ENCODE measurements at regions not wholly inside any gene's neighbourhood (a gene's known extent, or its start where the extent isn't known, plus 50 kb on each side); places are given as distances from the start of the nearest gene placed in this dataset.

DNA sequence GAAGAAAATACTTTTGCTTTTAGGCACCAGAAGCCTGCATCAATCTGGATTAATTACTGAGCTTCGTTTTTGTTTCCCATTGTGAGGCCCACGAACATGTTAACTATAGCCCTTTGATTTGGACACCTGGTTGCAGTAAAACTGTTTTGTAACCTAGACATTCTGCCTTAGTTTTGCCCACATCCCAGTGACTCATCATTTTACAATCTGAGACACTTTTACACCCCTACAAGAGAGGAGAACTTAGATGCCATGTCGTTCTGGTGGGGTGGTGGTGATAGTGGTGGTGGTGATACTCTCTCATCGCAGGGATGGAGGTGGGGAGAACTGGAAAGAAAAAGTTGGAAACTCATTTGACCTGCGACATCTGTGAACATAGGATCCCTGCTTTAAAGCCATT is 1257.2 kb downstream of the ADGRL3 start:
- no peak for DNase-seq (ENCODE audit: low read depth)
- H3K4me3 ChIP-seq (ENCODE audit: low read length), result no peak overlapping the region
- TF ChIP-seq, protein P1, sequence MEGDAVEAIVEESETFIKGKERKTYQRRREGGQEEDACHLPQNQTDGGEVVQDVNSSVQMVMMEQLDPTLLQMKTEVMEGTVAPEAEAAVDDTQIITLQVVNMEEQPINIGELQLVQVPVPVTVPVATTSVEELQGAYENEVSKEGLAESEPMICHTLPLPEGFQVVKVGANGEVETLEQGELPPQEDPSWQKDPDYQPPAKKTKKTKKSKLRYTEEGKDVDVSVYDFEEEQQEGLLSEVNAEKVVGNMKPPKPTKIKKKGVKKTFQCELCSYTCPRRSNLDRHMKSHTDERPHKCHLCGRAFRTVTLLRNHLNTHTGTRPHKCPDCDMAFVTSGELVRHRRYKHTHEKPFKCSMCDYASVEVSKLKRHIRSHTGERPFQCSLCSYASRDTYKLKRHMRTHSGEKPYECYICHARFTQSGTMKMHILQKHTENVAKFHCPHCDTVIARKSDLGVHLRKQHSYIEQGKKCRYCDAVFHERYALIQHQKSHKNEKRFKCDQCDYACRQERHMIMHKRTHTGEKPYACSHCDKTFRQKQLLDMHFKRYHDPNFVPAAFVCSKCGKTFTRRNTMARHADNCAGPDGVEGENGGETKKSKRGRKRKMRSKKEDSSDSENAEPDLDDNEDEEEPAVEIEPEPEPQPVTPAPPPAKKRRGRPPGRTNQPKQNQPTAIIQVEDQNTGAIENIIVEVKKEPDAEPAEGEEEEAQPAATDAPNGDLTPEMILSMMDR (conservative IDR thresholded peaks at IDR 0.05; ENCODE audit: low read depth, low read length), result no peak

DNA sequence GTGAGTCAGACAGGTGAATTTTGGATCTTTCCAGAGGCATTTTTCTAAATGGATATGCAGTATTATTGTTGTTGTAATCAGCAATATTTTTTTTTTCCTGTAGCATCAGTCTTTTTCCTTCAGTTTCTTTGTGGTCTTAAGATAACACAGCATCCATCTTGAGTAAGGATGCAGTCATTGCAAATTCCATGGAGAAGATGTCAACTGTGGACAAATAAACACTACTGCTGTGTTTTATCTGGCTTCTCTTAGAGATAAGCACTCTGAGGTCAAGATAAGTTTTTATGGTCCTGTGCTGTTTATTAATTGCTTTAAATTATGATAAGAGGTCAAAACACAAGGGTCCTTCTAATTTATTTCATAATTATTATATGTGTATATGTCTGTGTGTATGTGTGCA is 1255.7 kb downstream of the ADGRL3 start:
- DNase-seq (ENCODE audit: low read depth), result no peak
- no peak overlapping the region for H3K4me3 ChIP-seq (ENCODE audit: low read length)
- TF ChIP-seq, protein P1 (conservative IDR thresholded peaks at IDR 0.05; ENCODE audit: low read depth, low read length), result no peak

DNA sequence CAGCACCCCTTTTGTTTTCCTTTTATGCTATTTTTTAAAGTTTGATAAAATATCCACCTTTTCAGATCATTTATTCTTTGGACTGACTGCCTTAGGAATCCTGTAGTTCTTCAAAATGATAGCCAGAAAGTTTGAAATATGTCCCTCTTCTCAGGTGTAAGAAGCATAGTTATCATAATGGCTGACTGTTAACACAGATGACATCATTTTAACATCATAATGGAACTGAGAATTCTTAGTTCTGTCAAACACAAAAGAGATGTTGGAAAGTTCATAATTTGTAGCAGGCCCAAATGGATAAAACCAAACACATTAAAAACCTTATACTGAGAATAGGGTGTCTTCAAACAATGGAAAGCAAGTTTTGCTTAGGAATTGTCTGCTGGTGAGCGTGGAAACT is 1254.4 kb downstream of the ADGRL3 start:
- no peak for DNase-seq (ENCODE audit: low read depth)
- TF ChIP-seq, protein P1 (conservative IDR thresholded peaks at IDR 0.05; ENCODE audit: low read depth, low read length), result no peak
- H3K4me3 ChIP-seq (ENCODE audit: low read length), result no peak overlapping the region

DNA sequence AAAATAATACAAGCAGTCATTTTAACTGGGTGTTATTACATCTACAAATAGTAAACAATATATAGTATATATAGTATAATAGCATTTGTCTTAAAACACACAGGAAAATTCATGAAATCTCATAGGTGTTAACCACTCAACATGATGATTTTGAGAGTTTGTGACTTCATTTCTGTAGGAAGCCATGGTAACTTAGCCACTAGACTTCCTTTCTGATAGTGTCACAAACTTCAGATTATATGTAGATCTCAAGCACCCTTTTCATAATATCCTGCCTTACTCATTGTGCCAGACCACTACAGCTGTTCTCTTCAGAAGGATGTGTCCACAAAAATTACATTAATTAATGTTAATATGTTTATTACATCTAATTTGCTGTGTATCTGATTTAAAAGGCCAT is 1250.6 kb downstream of the ADGRL3 start:
- no peak overlapping the region for H3K4me3 ChIP-seq (ENCODE audit: low read length)
- TF ChIP-seq, protein P1 (conservative IDR thresholded peaks at IDR 0.05; ENCODE audit: low read depth, low read length), result no peak
- no peak for DNase-seq (ENCODE audit: low read depth)

DNA sequence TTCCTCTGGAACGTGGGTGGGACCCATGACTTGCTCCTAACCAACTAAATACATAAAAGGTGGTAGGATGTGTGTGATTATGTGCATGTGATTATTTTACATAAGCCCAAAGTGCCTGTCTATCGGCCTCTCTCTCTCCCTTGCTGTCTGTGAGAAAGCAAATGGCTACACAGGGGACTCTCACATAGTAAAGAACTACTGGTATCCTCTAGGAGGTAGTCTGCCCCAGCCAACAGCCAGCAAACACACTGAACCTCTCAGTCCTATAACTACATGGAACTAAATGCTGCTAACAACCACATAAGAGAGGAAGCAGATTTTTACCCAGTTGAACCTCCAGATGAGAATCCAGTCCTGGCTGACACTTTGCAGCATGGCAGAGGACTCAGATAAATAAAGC is 1249.4 kb downstream of the ADGRL3 start:
- TF ChIP-seq, protein P1 (conservative IDR thresholded peaks at IDR 0.05; ENCODE audit: low read depth, low read length), result no peak
- DNase-seq (ENCODE audit: low read depth), result no peak
- no peak overlapping the region for H3K4me3 ChIP-seq (ENCODE audit: low read length)

DNA sequence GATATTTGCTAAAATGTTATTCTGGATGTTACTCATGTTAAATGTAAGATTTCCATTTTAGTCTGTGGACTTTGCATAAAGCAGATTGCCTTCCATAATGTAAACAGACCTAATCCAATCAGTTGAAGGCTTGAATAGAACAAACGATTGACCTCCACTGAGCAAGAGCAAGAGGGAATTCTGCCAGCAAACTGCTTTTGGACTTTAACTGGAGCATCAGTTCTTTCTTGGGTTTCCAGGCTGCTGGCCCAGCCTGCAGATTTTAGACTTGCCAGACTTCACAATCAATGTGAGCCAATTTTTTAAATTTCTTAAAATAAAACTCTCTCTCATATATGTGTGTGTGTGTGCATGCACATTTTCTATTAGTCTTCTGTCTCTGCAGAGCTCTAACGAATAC is 1248.8 kb downstream of the ADGRL3 start:
- DNase-seq (ENCODE audit: low read depth), result no peak
- no peak overlapping the region for H3K4me3 ChIP-seq (ENCODE audit: low read length)
- TF ChIP-seq, protein P1 (conservative IDR thresholded peaks at IDR 0.05; ENCODE audit: low read depth, low read length), result no peak

DNA sequence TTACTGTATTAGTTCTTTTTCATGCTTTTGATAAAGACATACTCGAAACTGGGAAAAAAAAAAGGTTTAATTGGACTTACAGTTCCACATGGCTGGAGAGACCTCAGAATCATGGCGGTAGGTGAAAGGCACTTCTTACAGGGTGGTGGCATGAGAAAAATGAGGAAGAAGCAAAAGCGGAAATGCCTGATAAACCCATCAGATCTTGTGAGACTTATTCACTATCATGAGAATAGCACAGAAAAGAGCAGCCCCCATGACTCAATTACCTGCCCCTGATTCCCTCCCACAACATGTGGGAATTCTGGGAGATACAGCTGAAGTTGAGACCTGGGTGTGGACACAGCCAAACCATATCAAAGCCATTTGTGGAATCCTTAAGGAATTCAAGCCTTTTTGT is 1238.9 kb downstream of the ADGRL3 start:
- TF ChIP-seq, protein P1 (conservative IDR thresholded peaks at IDR 0.05; ENCODE audit: low read depth, low read length), result no peak
- DNase-seq (ENCODE audit: low read depth), result no peak
- no peak overlapping the region for H3K4me3 ChIP-seq (ENCODE audit: low read length)

Measured in retinal pigment epithelial cell (primary cell).